Suprapubic skin (tissue), 4 donors: ENCODE measurements at regions not wholly inside any gene's neighbourhood (a gene's known extent, or its start where the extent isn't known, plus 50 kb on each side); places are given as distances from the start of the nearest gene placed in this dataset.

Source experiments
- EP300 ChIP-seq: sonication (generic); formaldehyde crosslinking; IDR thresholded peaks from one replicate; pipeline ENCODE4 v1.6.1; 2017; ENCODE audit warnings: antibody characterized with exemption
- POLR2A ChIP-seq, 2 donors: fragments of 450-650 bp; IDR thresholded peaks; one replicate each; pipeline ENCODE4 v1.6.1; 2017; ENCODE audit warnings: antibody characterized with exemption in 2 of 2, mild to moderate bottlenecking in 2 of 2, moderate library complexity in 2 of 2
- POLR2AphosphoS5 ChIP-seq, 3 donors: sonication (generic); formaldehyde crosslinking; IDR thresholded peaks; one replicate each; pipeline ENCODE4 v1.6.1; 2017; ENCODE audit warnings: antibody characterized with exemption in 3 of 3
- TF ChIP-seq, protein P1 (sequence below), 2 donors: fragments of 200-600 bp in 1 of 2; fragments of 450-650 bp in 1 of 2; sonication (generic) in 1 of 2; IDR thresholded peaks; one replicate each; pipeline ENCODE4 v1.5.1; 2016 to 2019; ENCODE audit warnings: antibody characterized with exemption in 2 of 2, mild to moderate bottlenecking in 1 of 2, moderate library complexity in 1 of 2

DNA sequence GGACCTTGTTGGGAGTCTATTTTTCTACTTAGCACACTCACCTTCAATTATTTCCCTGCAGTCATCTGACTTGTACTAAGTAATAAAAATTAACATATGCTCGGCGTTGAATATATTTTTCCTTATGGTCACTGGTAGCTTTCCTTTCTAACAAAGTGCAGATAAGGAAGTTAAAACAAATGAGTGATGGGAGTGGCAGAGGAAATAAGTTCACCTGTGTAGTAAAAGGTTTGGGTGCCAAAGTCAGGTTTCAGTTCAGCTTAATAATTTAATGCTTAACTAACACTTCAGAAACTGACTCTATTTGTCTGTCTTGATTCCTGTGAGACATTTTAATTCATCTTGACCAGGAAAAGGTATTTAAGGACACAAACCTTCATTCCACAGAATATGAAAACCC lies 184.4 kb downstream of the PCDH7 start:
- TF ChIP-seq, protein P1, sequence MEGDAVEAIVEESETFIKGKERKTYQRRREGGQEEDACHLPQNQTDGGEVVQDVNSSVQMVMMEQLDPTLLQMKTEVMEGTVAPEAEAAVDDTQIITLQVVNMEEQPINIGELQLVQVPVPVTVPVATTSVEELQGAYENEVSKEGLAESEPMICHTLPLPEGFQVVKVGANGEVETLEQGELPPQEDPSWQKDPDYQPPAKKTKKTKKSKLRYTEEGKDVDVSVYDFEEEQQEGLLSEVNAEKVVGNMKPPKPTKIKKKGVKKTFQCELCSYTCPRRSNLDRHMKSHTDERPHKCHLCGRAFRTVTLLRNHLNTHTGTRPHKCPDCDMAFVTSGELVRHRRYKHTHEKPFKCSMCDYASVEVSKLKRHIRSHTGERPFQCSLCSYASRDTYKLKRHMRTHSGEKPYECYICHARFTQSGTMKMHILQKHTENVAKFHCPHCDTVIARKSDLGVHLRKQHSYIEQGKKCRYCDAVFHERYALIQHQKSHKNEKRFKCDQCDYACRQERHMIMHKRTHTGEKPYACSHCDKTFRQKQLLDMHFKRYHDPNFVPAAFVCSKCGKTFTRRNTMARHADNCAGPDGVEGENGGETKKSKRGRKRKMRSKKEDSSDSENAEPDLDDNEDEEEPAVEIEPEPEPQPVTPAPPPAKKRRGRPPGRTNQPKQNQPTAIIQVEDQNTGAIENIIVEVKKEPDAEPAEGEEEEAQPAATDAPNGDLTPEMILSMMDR (IDR thresholded peaks at IDR 0.05) = no peak
- no peak for TF ChIP-seq POLR2AphosphoS5 (IDR thresholded peaks at IDR 0.05)
- no peak for TF ChIP-seq POLR2A (IDR thresholded peaks at IDR 0.05)
- TF ChIP-seq EP300 = no peak
